ACHN (cell line): ENCODE measurements at regions not wholly inside any gene's neighbourhood (a gene's known extent, or its start where the extent isn't known, plus 50 kb on each side); places are given as distances from the start of the nearest gene placed in this dataset.

Source experiments
- DNase-seq: peaks from one replicate; pipeline ENCODE4 v3.0.0-alpha.2; 2015
- in situ Hi-C: cut with HindIII; loops from 2 replicates; pipeline ENCODE4 v1.10.0; 2017; ENCODE audit warnings: low sequenced_read_pairs, low pct_ligation_motif_present, low pct_unique_long_range_greater_than_20kb

DNA sequence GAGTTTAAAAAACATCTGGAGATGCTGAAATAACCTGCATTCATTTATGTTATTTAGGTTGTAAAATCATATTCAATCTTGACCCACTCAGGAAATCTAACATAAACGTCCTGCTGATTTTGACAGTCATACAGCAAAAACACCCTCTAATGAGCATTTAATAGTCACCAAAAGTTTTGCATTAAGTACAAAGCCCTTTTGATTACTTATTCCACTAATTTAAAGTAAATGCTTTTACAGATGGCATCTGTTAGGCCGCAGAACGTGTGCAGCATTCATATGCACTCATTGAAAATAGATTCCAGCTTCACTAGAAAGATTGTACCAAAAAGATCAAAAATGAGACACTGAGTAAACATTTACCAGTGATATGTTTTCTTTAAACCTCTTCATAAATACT, 1295.1 kb downstream of the EFNB2 start:
- no peak for DNase-seq
- in situ Hi-C loops, result no loop called here

GRCh38 chr13:105232439-105232838, 1303.0 kb downstream of the EFNB2 start:
- no peak for DNase-seq
- in situ Hi-C loops, result no loop called here

- DNase-seq, result no peak
- in situ Hi-C loops, result no loop called here
Measured at GRCh38 chr13:105232006-105232405, 1303.5 kb downstream of the EFNB2 start.

GRCh38 chr13:105231579-105231978, 1303.9 kb downstream of the EFNB2 start:
- DNase-seq, result no peak
- in situ Hi-C loops, result no loop called here

DNA sequence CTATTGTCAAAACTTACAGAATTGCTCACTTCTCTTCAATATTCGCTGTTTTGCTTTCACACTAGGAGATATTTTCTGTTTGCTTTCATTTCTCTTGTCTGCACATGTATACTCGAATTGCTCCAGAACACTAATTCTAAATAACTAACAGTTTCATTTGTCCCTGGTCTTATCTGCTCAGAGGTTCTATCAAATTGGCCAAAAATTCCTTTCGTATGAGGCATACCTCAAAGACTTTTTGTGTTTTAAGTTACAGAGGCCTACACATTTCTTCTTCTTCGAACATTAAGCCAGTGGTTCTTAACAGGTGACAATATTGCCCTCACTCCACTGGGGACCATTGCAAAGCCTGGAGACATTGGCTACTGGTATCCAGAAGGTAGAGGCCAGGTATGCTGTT, 1314.6 kb downstream of the EFNB2 start:
- in situ Hi-C loops, result no loop called here
- no peak for DNase-seq

DNA sequence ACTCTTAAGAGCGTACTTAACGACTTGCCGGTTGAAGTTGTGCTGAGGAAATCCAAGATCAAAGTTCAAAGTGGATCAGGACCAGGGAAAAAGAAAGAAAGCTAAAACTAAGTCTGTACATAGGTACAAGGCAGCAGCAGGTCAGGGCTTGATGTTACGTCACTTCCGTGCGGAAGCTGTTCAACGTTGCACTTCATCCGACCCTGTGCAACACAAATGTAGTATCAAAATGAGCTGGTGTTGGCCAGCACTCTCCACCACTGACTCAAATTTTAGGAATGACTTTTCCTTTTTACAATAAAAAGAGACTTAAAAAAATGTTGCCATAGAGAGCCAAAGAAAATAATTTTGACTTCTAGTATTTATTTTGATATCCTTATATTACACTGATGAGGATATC, 1315.4 kb downstream of the EFNB2 start:
- DNase-seq, result no peak
- in situ Hi-C loops, result no loop called here

- in situ Hi-C loops, result no loop called here
- DNase-seq, result no peak
Measured at GRCh38 chr13:105219651-105220050, 1315.8 kb downstream of the EFNB2 start.

- in situ Hi-C loops, result no loop called here
- no peak for DNase-seq
Measured at GRCh38 chr13:105213512-105213911, 1322.0 kb downstream of the EFNB2 start.

DNA sequence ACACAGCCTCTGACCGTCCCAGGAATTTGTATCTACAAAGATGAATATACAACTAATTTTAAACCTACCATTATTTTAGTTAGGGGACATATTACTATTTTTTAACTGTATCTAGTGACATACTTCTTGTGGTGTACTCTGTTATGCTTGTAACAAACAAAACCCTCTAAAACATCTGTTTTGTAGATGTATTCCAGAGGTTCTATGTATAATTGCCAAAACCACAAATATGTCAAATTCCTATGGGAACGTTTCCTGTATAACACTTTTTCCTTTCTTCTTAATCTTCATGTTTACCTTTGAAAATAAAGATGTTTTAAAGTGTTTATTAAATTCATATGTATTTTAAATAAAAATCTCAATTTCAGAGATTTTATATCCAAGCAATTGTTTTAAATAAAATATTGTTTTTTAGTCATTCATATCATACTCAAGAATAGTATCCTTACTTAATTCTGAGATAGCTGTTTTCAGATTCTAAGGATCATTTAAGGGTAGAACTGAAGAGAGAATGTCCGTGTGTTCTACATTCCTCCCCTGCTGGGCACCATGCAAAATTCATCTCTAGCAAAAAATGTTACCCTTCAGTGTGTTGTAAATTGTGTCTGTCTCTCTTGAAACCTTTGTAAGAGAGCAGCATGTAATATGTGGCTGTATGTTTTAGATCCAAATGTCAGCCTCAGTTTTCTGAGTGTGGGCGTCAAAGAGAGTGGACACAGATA, 1327.7 kb downstream of the EFNB2 start:
- in situ Hi-C loops, result no loop called here
- DNase-seq, result no peak

DNA sequence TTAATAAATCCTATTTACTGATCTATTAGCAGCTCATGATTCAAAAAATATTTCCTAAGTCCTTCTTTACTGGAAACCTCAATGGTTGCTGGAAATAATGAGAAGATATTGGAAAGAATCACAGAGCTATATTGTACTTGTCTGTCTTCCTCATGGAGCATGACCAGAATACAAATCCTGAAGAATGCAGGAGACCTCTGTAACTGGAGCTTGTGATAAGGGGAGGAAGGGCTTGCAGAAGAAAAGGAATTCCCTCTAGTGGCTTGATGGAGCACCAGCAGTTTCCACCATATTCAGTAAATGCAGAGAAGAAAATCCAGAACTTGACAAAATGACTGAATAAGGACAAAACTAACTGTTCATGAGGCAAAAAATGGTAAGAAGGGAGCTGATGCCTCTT, 1333.1 kb downstream of the EFNB2 start:
- in situ Hi-C loops, result no loop called here
- peak; percentile 44 for DNase-seq

DNA sequence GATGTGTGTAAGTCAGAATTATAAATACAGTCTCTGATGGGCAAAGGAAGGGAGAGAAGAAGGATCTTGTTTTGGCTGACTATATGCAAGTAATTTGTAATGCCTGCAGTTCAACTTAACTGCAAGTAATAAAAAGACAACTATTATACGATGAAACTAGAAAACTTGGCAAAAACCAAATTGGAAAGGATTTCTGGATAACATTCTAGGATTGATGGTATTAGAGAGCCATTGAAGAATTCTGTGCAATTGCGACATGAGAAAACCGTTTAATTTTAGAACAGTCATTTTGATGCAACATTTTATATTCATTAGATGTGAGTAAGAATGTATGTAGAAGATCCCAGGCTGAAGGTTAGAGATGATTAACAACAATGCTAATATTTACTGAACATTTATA, 1334.1 kb downstream of the EFNB2 start:
- in situ Hi-C loops, result no loop called here
- DNase-seq, result no peak

DNA sequence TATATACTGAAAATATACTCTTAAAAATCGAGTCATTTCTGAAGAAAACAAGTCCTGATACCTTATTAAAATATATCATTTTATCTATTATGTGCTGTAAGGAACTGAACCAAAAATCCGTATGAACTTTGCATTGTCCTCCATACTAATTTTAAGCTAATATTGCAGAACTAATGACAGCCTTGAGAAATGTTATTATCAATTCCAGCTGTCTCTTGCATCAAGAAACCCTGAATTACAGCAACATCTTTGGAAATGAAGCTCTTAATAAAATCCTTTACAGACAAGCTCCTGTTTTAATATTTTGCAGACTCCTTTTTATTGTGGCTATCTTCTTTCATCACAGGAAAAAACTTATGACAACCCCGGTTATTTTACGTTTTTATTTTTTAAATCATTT, 1335.3 kb downstream of the EFNB2 start:
- in situ Hi-C loops, result no loop called here

DNA sequence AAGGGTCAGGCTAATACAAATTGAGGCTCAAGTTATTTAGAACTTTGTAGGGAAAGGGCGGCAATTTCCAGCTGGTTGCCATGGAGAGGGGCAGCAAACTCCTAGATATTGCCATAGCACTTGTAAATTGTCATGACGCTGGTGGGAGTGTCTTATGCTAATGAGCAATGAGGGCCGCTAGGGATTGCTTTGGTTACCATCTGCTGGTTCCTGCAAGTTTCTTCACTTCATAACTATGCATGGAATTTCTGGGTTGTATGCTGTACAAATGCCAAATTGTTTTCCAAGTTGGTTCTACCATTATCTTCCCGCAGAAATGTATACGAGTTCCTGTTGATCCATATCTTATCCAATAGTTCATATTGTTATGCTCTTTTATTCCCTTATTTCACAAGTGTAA, 1339.4 kb downstream of the EFNB2 start:
- DNase-seq, result no peak
- in situ Hi-C loops, result no loop called here

More for the DNA sequence above, 1335.3 kb downstream of the EFNB2 start:
- DNase-seq, result no peak

GRCh38 chr13:105193026-105193425, 1342.4 kb downstream of the EFNB2 start:
- in situ Hi-C loops, result no loop called here
- DNase-seq, result no peak

DNA sequence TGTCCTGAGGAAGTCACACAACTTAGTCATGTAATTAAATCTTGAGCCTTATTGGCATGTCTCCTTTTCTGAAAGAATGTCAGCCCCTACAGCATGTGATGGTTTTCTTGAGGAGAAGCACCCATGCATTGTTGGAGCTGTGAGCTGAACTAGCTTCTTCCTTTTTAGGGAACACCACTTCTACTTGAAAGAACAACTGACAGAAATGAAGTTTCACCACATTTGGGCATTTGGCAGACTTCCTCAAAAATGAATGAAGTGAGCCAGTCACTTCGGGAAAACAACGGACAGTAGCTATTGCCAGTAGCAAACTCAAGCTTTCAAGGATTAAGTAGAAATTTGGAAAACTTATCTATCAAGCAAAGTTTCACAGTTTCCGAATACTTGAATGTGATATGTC, 1351.3 kb downstream of the EFNB2 start:
- in situ Hi-C loops, result no loop called here
- DNase-seq, result no peak

- in situ Hi-C loops, result no loop called here
- DNase-seq, result no peak
Measured at GRCh38 chr13:105177265-105177900, 1358.1 kb downstream of the EFNB2 start.

GRCh38 chr13:105170438-105170837, 1365.0 kb downstream of the EFNB2 start:
- no peak for DNase-seq
- in situ Hi-C loops, result no loop called here

DNA sequence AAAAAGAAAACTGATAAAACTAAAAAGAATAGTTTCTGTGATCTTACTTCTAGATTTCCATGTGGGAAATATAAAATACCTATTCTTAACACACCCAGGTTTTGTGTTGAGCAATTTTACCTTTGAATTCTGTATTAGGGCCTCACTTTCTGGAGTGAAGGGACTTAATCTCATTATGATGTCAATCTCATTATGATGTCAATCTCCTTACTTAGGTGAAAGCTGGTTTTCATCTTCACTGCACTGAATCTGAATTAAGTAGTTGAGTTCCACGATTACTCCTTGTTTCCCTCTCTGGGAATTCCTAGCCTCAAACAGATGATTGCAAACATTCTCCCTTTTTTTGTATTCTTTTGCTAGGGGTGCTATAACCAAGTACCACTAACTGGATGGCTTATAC, 1367.2 kb downstream of the EFNB2 start:
- in situ Hi-C loops, result no loop called here
- DNase-seq, result no peak

- in situ Hi-C loops, result no loop called here
- DNase-seq, result no peak
Measured at GRCh38 chr13:105167385-105167784, 1368.1 kb downstream of the EFNB2 start.

- no peak for DNase-seq
- in situ Hi-C loops, result no loop called here
Measured at GRCh38 chr13:105165449-105166125, 1369.9 kb downstream of the EFNB2 start.
